ENCODE measurements at regions not wholly inside any gene's neighbourhood (a gene's known extent, or its start where the extent isn't known, plus 50 kb on each side); places are given as distances from the start of the nearest gene placed in this dataset.
"Not testable (repeated sequence)": the region's sequence is repeated elsewhere in the genome, so short reads cannot be mapped to it uniquely, and the experiment has no call there.

GRCh38 chr1:219330669-219331068 lies 157.0 kb downstream of the LYPLAL1 start:
- no peak for DNase-seq (ENCODE audit: low spot score)
- intact Hi-C loops (cut with DNase I) = no loop called here

GRCh38 chr1:219330001-219330400 lies 156.3 kb downstream of the LYPLAL1 start:
- intact Hi-C loops (cut with DNase I) = no loop called here
- no peak for DNase-seq (ENCODE audit: low spot score)

GRCh38 chr1:219329578-219329977 lies 155.9 kb downstream of the LYPLAL1 start:
- DNase-seq (ENCODE audit: low spot score) = no peak
- intact Hi-C loops (cut with DNase I) = no loop called here

- intact Hi-C loops (cut with DNase I) = no loop called here
- DNase-seq (ENCODE audit: low spot score) = no peak
Measured at GRCh38 chr1:219326843-219327242, 153.2 kb downstream of the LYPLAL1 start.

GRCh38 chr1:219325368-219325742 lies 151.7 kb downstream of the LYPLAL1 start:
- intact Hi-C loops (cut with DNase I) = no loop called here

GRCh38 chr1:219324629-219325367 lies 151.1 kb downstream of the LYPLAL1 start:
- intact Hi-C loops (cut with DNase I) = no loop called here
- DNase-seq (ENCODE audit: low spot score) = no peak

More at GRCh38 chr1:219325368-219325742, 151.7 kb downstream of the LYPLAL1 start:
- no peak for DNase-seq (ENCODE audit: low spot score)

GRCh38 chr1:219324171-219324570 lies 150.5 kb downstream of the LYPLAL1 start:
- no peak for DNase-seq (ENCODE audit: low spot score)
- intact Hi-C loops (cut with DNase I) = no loop called here

GRCh38 chr1:219323426-219323825 lies 149.7 kb downstream of the LYPLAL1 start:
- intact Hi-C loops (cut with DNase I) = no loop called here
- no peak for DNase-seq (ENCODE audit: low spot score)

- intact Hi-C loops (cut with DNase I) = no loop called here
- DNase-seq (ENCODE audit: low spot score) = no peak
Measured at GRCh38 chr1:219322766-219323165, 149.1 kb downstream of the LYPLAL1 start.

GRCh38 chr1:219320563-219320962 lies 146.9 kb downstream of the LYPLAL1 start:
- DNase-seq (ENCODE audit: low spot score); intact Hi-C loops (cut with DNase I): not testable (repeated sequence)

- intact Hi-C loops (cut with DNase I) = no loop called here
Measured at GRCh38 chr1:219318826-219319225, 145.1 kb downstream of the LYPLAL1 start.

GRCh38 chr1:219317762-219318353 lies 144.2 kb downstream of the LYPLAL1 start:
- no peak for DNase-seq (ENCODE audit: low spot score)

More at GRCh38 chr1:219318826-219319225, 145.1 kb downstream of the LYPLAL1 start:
- DNase-seq (ENCODE audit: low spot score) = no peak

GRCh38 chr1:219316066-219316465 lies 142.4 kb downstream of the LYPLAL1 start:
- DNase-seq (ENCODE audit: low spot score) = no peak
- intact Hi-C loops (cut with DNase I) = no loop called here

More at GRCh38 chr1:219317762-219318353, 144.2 kb downstream of the LYPLAL1 start:
- intact Hi-C loops (cut with DNase I) = no loop called here

- no peak for DNase-seq (ENCODE audit: low spot score)
- intact Hi-C loops (cut with DNase I) = no loop called here
Measured at GRCh38 chr1:219313961-219314360, 140.3 kb downstream of the LYPLAL1 start.

GRCh38 chr1:219312967-219313366 lies 139.3 kb downstream of the LYPLAL1 start:
- intact Hi-C loops (cut with DNase I) = no loop called here
- DNase-seq (ENCODE audit: low spot score) = no peak

GRCh38 chr1:219310181-219310728 lies 136.6 kb downstream of the LYPLAL1 start:
- DNase-seq (ENCODE audit: low spot score) = no peak
- intact Hi-C loops (cut with DNase I) = no loop called here

- intact Hi-C loops (cut with DNase I) = loop anchor here (10.0 kb wide), 1 partner anchor 356 kb away; no protein-coding TSS in a partner anchor
- no peak for DNase-seq (ENCODE audit: low spot score)
Measured at GRCh38 chr1:219308367-219308766, 134.7 kb downstream of the LYPLAL1 start.

- no peak for DNase-seq (ENCODE audit: low spot score)
- intact Hi-C loops (cut with DNase I) = loop anchor here (5.0 to 10.0 kb wide), 2 partner anchors 132 to 360 kb away; partner anchors contain the start of gene LYPLAL1
Measured at GRCh38 chr1:219304227-219305226, 130.8 kb downstream of the LYPLAL1 start.

- DNase-seq (ENCODE audit: low spot score) = no peak
- intact Hi-C loops (cut with DNase I) = loop anchor here (5.0 to 10.0 kb wide), 2 partner anchors 130 to 362 kb away; partner anchors contain the start of gene LYPLAL1
Measured at GRCh38 chr1:219302697-219303096, 129.0 kb downstream of the LYPLAL1 start.

All from cardiac septum (tissue), 1 donor.